AG04450 (cell line): ENCODE measurements at regions not wholly inside any gene's neighbourhood (a gene's known extent, or its start where the extent isn't known, plus 50 kb on each side); places are given as distances from the start of the nearest gene placed in this dataset.

Experiments used
- CTCF ChIA-PET: fragments of 300-600, 350-600 bp; formaldehyde crosslinking; extraction: SDS; loops from one replicate; lab custom pipeline; 2022; ENCODE audit warnings: antibody characterized with exemption, inconsistent platforms; lab: Charles Lee
- POLR2A ChIA-PET: fragments of 350-600 bp; formaldehyde crosslinking; extraction: SDS; loops from one replicate; lab custom pipeline; 2021; ENCODE audit warnings: antibody characterized with exemption, inconsistent platforms; lab: Yijun Ruan, JAX
- DNase-seq: peaks from one replicate; pipeline ENCODE4 v3.0.0-alpha.2; 2011; ENCODE audit warnings: low read depth, low spot score
- H3K27ac ChIP-seq: one replicate; pipeline ENCODE4 v1.5.1; 2012; ENCODE audit warnings: low read depth, low read length, control low read depth
- H3K27me3 ChIP-seq: one replicate; pipeline ENCODE4 v1.6.0; 2012; ENCODE audit warnings: low read length; ENCODE audit not compliant: control insufficient read depth, insufficient read depth
- H3K4me3 ChIP-seq: 2 replicates; pipeline ENCODE4 v1.5.1; 2011; ENCODE audit warnings: mild to moderate bottlenecking, low read depth, low read length, control low read depth
- H3K9me3 ChIP-seq: 2 replicates; pipeline ENCODE4 v1.5.1; 2012; ENCODE audit warnings: low read length; ENCODE audit not compliant: control insufficient read depth, insufficient read depth
- CTCF ChIP-seq: IDR thresholded peaks from 2 replicates; pipeline ENCODE4 v1.5.1; 2011; ENCODE audit warnings: low read depth, low read length, control low read depth, inconsistent platforms

GRCh38 chr4:28548594-28548993, 1688.0 kb downstream of the STIM2 start:
- Histone ChIP-seq H3K27ac (no peak overlapping the region), H3K27me3 (no peaks in the 10 kb centered on the region), H3K9me3 (no peaks in the 10 kb centered on the region), H3K4me3 (no peak overlapping the region)
- ChIA-PET CTCF (interaction anchor here (1.2 kb wide), 1 partner anchor 30 kb away, joined by 4 read pairs; no protein-coding TSS in a partner anchor), POLR2A (no interaction called here)
- no peak for DNase-seq
- TF ChIP-seq CTCF: no peak

DNA sequence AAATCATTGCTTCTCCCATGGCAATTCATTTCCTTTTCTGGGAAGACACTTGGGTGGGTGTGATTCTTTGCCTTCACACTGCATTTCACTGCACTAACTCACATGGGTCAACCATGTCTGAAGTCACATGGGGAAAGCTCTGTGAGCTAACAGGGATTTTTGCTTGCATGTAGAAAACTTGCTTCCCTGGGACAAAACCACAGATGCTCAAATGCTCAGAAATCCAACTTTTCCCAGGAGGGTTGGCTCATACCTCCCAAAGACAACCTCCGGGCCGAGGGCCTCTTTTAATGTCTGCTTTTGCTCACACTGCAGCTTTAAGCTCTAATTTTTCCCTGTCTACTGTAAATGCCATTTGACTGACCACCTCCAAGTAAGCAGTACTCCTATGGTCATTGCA, 1695.2 kb downstream of the STIM2 start:
- ChIA-PET POLR2A (no interaction called here), CTCF (no interaction called here)
- Histone ChIP-seq H3K9me3 (no peaks in the 10 kb centered on the region), H3K27me3 (no peaks in the 10 kb centered on the region), H3K27ac (no peak overlapping the region), H3K4me3 (no peak overlapping the region)
- DNase-seq: no peak
- TF ChIP-seq CTCF: no peak

- no peak for TF ChIP-seq CTCF
- DNase-seq: peak; percentile 2
- Histone ChIP-seq H3K27ac (no peak overlapping the region), H3K27me3 (no peaks in the 10 kb centered on the region), H3K9me3 (no peaks in the 10 kb centered on the region), H3K4me3 (no peak overlapping the region)
- ChIA-PET CTCF (interaction anchor here (0.6 to 0.7 kb wide), 2 partner anchors 108 to 134 kb away, joined by 3 read pairs; no protein-coding TSS in a partner anchor), POLR2A (no interaction called here)
Observed at GRCh38 chr4:28557755-28558154, 1697.1 kb downstream of the STIM2 start.

GRCh38 chr4:28558895-28559294, 1698.3 kb downstream of the STIM2 start:
- ChIA-PET CTCF (no interaction called here), POLR2A (no interaction called here)
- Histone ChIP-seq H3K4me3 (no peak overlapping the region), H3K9me3 (no peaks in the 10 kb centered on the region), H3K27ac (no peak overlapping the region), H3K27me3 (no peaks in the 10 kb centered on the region)
- no peak for TF ChIP-seq CTCF
- no peak for DNase-seq

DNA sequence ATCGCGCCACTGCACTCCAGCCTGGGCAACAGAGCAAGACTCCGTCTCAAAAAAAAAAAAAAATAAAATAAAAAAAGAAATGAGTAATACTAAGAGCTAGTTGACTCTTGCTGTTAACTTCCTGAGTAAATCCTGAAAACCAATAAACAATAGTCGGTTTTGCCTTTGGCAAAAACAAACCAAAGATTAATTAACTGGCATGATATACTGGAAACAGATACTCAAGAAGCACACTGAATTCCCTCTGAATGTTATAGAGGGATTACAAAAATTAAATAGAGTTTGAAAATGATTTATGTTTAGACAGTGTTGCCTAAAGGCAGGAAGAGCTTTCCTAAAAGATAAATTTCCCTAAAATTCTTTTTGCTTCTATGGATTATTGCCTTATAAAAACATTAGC, 1702.3 kb downstream of the STIM2 start:
- H3K4me3 ChIP-seq: no peak overlapping the region
- POLR2A ChIA-PET: no interaction called here
- TF ChIP-seq CTCF: no peak
- H3K9me3 ChIP-seq: no peaks in the 10 kb centered on the region
- DNase-seq: no peak
- CTCF ChIA-PET: no interaction called here
- H3K27ac ChIP-seq: no peak overlapping the region
- H3K27me3 ChIP-seq: no peaks in the 10 kb centered on the region
